H1 (cell line): ENCODE measurements at regions not wholly inside any gene's neighbourhood (a gene's known extent, or its start where the extent isn't known, plus 50 kb on each side); places are given as distances from the start of the nearest gene placed in this dataset.

ENCODE experiments used
- CTCF ChIA-PET: fragments of 300-600 bp; sonication (Branson Sonifier 250); formaldehyde crosslinking; loops from one replicate; lab custom pipeline; 2021; ENCODE audit not compliant: partially characterized antibody; lab: Charles Lee
- POLR2A ChIA-PET: fragments of 300-600 bp; sonication (Branson Sonifier 250); formaldehyde crosslinking; loops from one replicate; lab custom pipeline; 2021; ENCODE audit warnings: inconsistent platforms; ENCODE audit not compliant: partially characterized antibody; lab: Charles Lee
- DNase-seq, 2 experiments: peaks; one replicate each; pipeline versions ENCODE4 v3.0.0 to v3.0.0-alpha.2; 2010 to 2022; ENCODE audit warnings: low spot score in 2 of 2, low read depth in 1 of 2, mixed read lengths in 1 of 2
- FAIRE-seq: peaks from 2 replicates; lab custom pipeline; 2011; peaks lifted over from hg19 to GRCh38; lab: Jason Lieb, UNC
- H2AFZ ChIP-seq: 2 replicates; pipeline ENCODE4 v1.8.1; 2012; ENCODE audit warnings: low read length, inconsistent platforms
- H2AK5ac ChIP-seq: 2 replicates; pipeline ENCODE4 v1.6.1; 2013; ENCODE audit warnings: low read depth, low read length
- H2BK120ac ChIP-seq: replicated peaks from 2 replicates; pipeline ENCODE3; 2013; ENCODE audit warnings: low read depth, low read length, inconsistent platforms
- H2BK12ac ChIP-seq: 2 replicates; pipeline ENCODE4 v1.6.1; 2013; ENCODE audit warnings: low read depth, low read length
- H2BK15ac ChIP-seq: 2 replicates; pipeline ENCODE4 v1.6.1; 2013; ENCODE audit warnings: low read length
- H2BK20ac ChIP-seq: 2 replicates; pipeline ENCODE4 v1.6.1; 2013; ENCODE audit warnings: low read length
- H2BK5ac ChIP-seq: 2 replicates; pipeline ENCODE4 v1.6.1; 2013; ENCODE audit warnings: low read depth, low read length
- H3K14ac ChIP-seq: 2 replicates; pipeline ENCODE4 v1.6.1; 2013; ENCODE audit warnings: inconsistent platforms; ENCODE audit not compliant: insufficient read length
- H3K18ac ChIP-seq: 2 replicates; pipeline ENCODE4 v1.6.1; 2013; ENCODE audit warnings: low read length; ENCODE audit errors: extremely low read depth
- H3K23ac ChIP-seq: 2 replicates; pipeline ENCODE4 v1.6.1; 2013; ENCODE audit warnings: inconsistent platforms; ENCODE audit not compliant: insufficient read length
- H3K23me2 ChIP-seq: 2 replicates; pipeline ENCODE4 v1.6.1; 2013; ENCODE audit warnings: low read depth, low read length
- H3K27ac ChIP-seq: 2 replicates; pipeline ENCODE4 v1.6.1; 2011; ENCODE audit warnings: low read depth, low read length, inconsistent platforms
- H3K27me3 ChIP-seq, 4 experiments: replicated peaks in 1 of 4; 1 replicate in 1 of 4; 2 replicates in 3 of 4; pipeline versions ENCODE4 v1.6.1 to v1.8.1; 2011 to 2013; ENCODE audit warnings: low read length in 3 of 4, mild to moderate bottlenecking in 3 of 4, inconsistent platforms in 2 of 4, mixed read lengths in 2 of 4, moderate library complexity in 1 of 4; ENCODE audit not compliant: control insufficient read depth in 3 of 4, insufficient read depth in 3 of 4; ENCODE audit errors: extremely low read depth in 1 of 4
- H3K36me3 ChIP-seq, 4 experiments: 2 replicates each; pipeline versions ENCODE4 v1.6.1 to v1.8.1; 2011 to 2013; ENCODE audit warnings: mild to moderate bottlenecking in 4 of 4, low read length in 3 of 4, moderate library complexity in 2 of 4, control low read depth in 1 of 4, inconsistent platforms in 1 of 4; ENCODE audit not compliant: insufficient read depth in 4 of 4, control insufficient read depth in 2 of 4
- H3K4ac ChIP-seq: replicated peaks from 2 replicates; pipeline ENCODE3; 2013; ENCODE audit warnings: low read length, low read depth, mixed read lengths, inconsistent platforms; ENCODE audit not compliant: insufficient read length
- H3K4me1 ChIP-seq, 4 experiments: replicated peaks in 1 of 4; 1 replicate in 1 of 4; 2 replicates in 3 of 4; pipeline versions ENCODE4 v1.6.1 to v1.8.1; 2011 to 2013; ENCODE audit warnings: low read length in 3 of 4, inconsistent platforms in 2 of 4, mixed read lengths in 1 of 4; ENCODE audit not compliant: insufficient read depth in 4 of 4, control insufficient read depth in 3 of 4
- H3K4me2 ChIP-seq, 2 experiments: 2 replicates each; pipeline versions ENCODE4 v1.6.1 to v1.8.1; 2011 to 2013; ENCODE audit warnings: low read depth in 2 of 2, low read length in 2 of 2, control low read depth in 1 of 2, inconsistent platforms in 1 of 2, mild to moderate bottlenecking in 1 of 2; ENCODE audit not compliant: insufficient read depth in 1 of 2
- H3K4me3 ChIP-seq, 4 experiments: fragments of 200-600, 300-600 bp in 1 of 4; sonication (generic), shearing (Covaris generic), sonication (Bioruptor Twin) in 1 of 4; 2 replicates each; pipeline versions ENCODE4 v1.5.1 to v1.8.1; 2011 to 2016; ENCODE audit warnings: low read length in 4 of 4, low read depth in 3 of 4, control low read depth in 2 of 4, inconsistent platforms in 2 of 4, mild to moderate bottlenecking in 2 of 4, mixed read lengths in 1 of 4, moderate library complexity in 1 of 4; ENCODE audit not compliant: insufficient read depth in 2 of 4; ENCODE audit errors: extremely low read depth in 1 of 4
- H3K56ac ChIP-seq: replicated peaks from 2 replicates; pipeline ENCODE3; 2013; ENCODE audit warnings: low read depth, mild to moderate bottlenecking, mixed read lengths, low read length, inconsistent platforms; ENCODE audit not compliant: insufficient read length
- H3K79me1 ChIP-seq: 2 replicates; pipeline ENCODE4 v1.6.1; 2013; ENCODE audit warnings: low read depth, low read length, control low read depth
- H3K79me2 ChIP-seq, 2 experiments: 2 replicates each; pipeline versions ENCODE4 v1.6.1 to v1.8.1; 2012 to 2013; ENCODE audit warnings: low read length in 2 of 2, mild to moderate bottlenecking in 2 of 2, inconsistent platforms in 1 of 2; ENCODE audit not compliant: insufficient read depth in 2 of 2, control insufficient read depth in 1 of 2
- H3K9ac ChIP-seq, 4 experiments: replicated peaks in 1 of 4; 1 replicate in 1 of 4; 2 replicates in 3 of 4; pipeline versions ENCODE4 v1.6.1 to v1.8.1; 2011 to 2013; ENCODE audit warnings: low read depth in 3 of 4, low read length in 3 of 4, control low read depth in 2 of 4, mild to moderate bottlenecking in 2 of 4, moderate library complexity in 2 of 4, inconsistent platforms in 1 of 4; ENCODE audit errors: extremely low read depth in 1 of 4
- H3K9me3 ChIP-seq, 2 experiments: 2 replicates each; pipeline versions ENCODE4 v1.6.1 to v1.8.1; 2012 to 2013; ENCODE audit warnings: mild to moderate bottlenecking in 2 of 2, moderate library complexity in 2 of 2, control low read depth in 1 of 2, inconsistent platforms in 1 of 2, low read depth in 1 of 2, low read length in 1 of 2, mixed read lengths in 1 of 2; ENCODE audit not compliant: insufficient read depth in 2 of 2
- H4K20me1 ChIP-seq, 2 experiments: replicated peaks in 1 of 2; 2 replicates each; pipeline versions ENCODE3 to v1.8.1; 2011 to 2013; ENCODE audit warnings: inconsistent platforms in 2 of 2, low read length in 2 of 2, mild to moderate bottlenecking in 1 of 2; ENCODE audit not compliant: insufficient read depth in 2 of 2, control insufficient read depth in 1 of 2
- H4K5ac ChIP-seq: 2 replicates; pipeline ENCODE4 v1.6.1; 2013; ENCODE audit warnings: low read length, low read depth, mixed read lengths, inconsistent platforms; ENCODE audit not compliant: insufficient read length
- H4K8ac ChIP-seq: 2 replicates; pipeline ENCODE4 v1.8.0; 2013; ENCODE audit warnings: mild to moderate bottlenecking, moderate library complexity, low read length, inconsistent platforms; ENCODE audit not compliant: insufficient read depth; ENCODE audit errors: extremely low read depth
- H4K91ac ChIP-seq: replicated peaks from 2 replicates; pipeline ENCODE3; 2013; ENCODE audit warnings: low read length, mixed read lengths, inconsistent platforms; ENCODE audit not compliant: insufficient read length
- BRCA1 ChIP-seq: IDR thresholded peaks from 2 replicates; pipeline ENCODE4 v1.6.1; 2012; ENCODE audit warnings: low read depth, low read length, improper control_type of control experiment
- CTBP2 ChIP-seq: IDR thresholded peaks from 2 replicates; pipeline ENCODE4 v1.7.0; 2011; ENCODE audit warnings: borderline replicate concordance, mild to moderate bottlenecking, moderate library complexity, mixed read lengths, low read length; ENCODE audit not compliant: insufficient read depth, insufficient read length
- EZH2 ChIP-seq: fragments of 200-600 bp; sonication (generic); IDR thresholded peaks from 2 replicates; pipeline ENCODE4 v1.7.1; 2012; ENCODE audit warnings: low read depth, mild to moderate bottlenecking, moderate library complexity, low read length, inconsistent platforms; ENCODE audit not compliant: severe bottlenecking
- MAFK ChIP-seq: IDR thresholded peaks from 2 replicates; pipeline ENCODE4 v1.6.1; 2012; ENCODE audit warnings: low read depth, mild to moderate bottlenecking, improper control_type of control experiment, low read length
- RFX5 ChIP-seq: IDR thresholded peaks from 2 replicates; pipeline ENCODE4 v1.6.1; 2011; ENCODE audit warnings: low read depth, low read length, improper control_type of control experiment, borderline replicate concordance
- SIN3A ChIP-seq, 2 experiments: IDR thresholded peaks in 1 of 2; conservative IDR thresholded peaks in 1 of 2; 2 replicates each; pipeline ENCODE4 v1.6.1; 2011 to 2012; ENCODE audit warnings: low read length in 2 of 2, improper control_type of control experiment in 1 of 2, low read depth in 1 of 2, mild to moderate bottlenecking in 1 of 2
- SIX5 ChIP-seq: IDR thresholded peaks from 2 replicates; pipeline ENCODE4 v1.6.1; 2011; ENCODE audit warnings: mild to moderate bottlenecking, low read depth, low read length
- TCF12 ChIP-seq: IDR thresholded peaks from 2 replicates; pipeline ENCODE4 v1.6.1; 2011; ENCODE audit warnings: low read depth, mild to moderate bottlenecking, low read length
- WGBS, 2 experiments: shearing (Covaris generic) in 1 of 2; methylation state at CpG; one replicate each; pipeline versions ENCODE4 v1.1.6 to v1.1.7; 2013 to 2015; ENCODE audit warnings: low lambda C conversion rate in 2 of 2, mixed read lengths in 2 of 2, inconsistent platforms in 1 of 2, low coverage in 1 of 2, missing lambda C conversion rate in 1 of 2; ENCODE audit not compliant: insufficient replicate concordance in 2 of 2, insufficient coverage in 1 of 2, insufficient read length in 1 of 2; ENCODE audit errors: extremely low coverage in 1 of 2, missing lambda C conversion rate in 1 of 2; 5-methylcytosine and 5-hydroxymethylcytosine counted together
- TF ChIP-seq, protein P1 (sequence below): IDR thresholded peaks from 2 replicates; pipeline ENCODE4 v1.6.1; 2012; ENCODE audit warnings: inconsistent platforms
- TF ChIP-seq, protein P2 (sequence below): IDR thresholded peaks from 2 replicates; pipeline ENCODE4 v1.6.1; 2012; ENCODE audit warnings: low read length, inconsistent platforms

DNA sequence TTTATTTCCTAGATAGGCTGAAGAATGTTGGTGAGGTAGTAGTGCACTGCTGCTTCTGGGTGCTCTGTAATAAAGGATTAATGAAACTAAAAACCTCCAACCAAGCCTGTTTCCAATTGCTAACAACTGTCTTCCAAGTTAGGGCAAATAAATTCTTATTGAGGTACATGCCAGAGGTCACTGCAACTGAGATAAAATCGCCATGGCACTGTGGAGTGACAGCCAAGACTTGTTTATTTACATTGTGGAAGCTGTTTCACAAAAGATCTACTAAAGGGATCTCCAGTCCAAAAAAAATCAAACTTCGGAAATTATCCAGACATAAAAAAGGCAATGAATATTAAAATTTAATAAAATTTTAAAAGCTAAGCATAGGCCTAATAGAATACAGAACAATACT, 65.2 kb downstream of the HYCC1 start:
- H3K9me3 ChIP-seq = no peaks in the 10 kb centered on the region
- WGBS, 2 experiments = 67% methylated on average over 2 of the region's 2 CpGs; no CpG with 5 or more reads in 1 of the 2 experiments
- TF ChIP-seq RFX5 = no peak
- TF ChIP-seq CTBP2 = no peak
- TF ChIP-seq MAFK = no peak
- no peak for TF ChIP-seq TCF12
- TF ChIP-seq EZH2 = no peak
- TF ChIP-seq, protein P1, sequence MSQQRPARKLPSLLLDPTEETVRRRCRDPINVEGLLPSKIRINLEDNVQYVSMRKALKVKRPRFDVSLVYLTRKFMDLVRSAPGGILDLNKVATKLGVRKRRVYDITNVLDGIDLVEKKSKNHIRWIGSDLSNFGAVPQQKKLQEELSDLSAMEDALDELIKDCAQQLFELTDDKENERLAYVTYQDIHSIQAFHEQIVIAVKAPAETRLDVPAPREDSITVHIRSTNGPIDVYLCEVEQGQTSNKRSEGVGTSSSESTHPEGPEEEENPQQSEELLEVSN = no peak
- TF ChIP-seq SIX5 = no peak
- TF ChIP-seq, protein P2, sequence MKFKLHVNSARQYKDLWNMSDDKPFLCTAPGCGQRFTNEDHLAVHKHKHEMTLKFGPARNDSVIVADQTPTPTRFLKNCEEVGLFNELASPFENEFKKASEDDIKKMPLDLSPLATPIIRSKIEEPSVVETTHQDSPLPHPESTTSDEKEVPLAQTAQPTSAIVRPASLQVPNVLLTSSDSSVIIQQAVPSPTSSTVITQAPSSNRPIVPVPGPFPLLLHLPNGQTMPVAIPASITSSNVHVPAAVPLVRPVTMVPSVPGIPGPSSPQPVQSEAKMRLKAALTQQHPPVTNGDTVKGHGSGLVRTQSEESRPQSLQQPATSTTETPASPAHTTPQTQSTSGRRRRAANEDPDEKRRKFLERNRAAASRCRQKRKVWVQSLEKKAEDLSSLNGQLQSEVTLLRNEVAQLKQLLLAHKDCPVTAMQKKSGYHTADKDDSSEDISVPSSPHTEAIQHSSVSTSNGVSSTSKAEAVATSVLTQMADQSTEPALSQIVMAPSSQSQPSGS = no peak
- TF ChIP-seq SIN3A (conservative IDR thresholded peaks at IDR 0.05 in 1 of 2, IDR thresholded peaks at IDR 0.05 in 1 of 2; ENCODE audit: low read depth in 1 of 2, low read length in 2 of 2) = no peak
- no peak for TF ChIP-seq BRCA1

More for the DNA sequence above, 65.2 kb downstream of the HYCC1 start:
- no peak overlapping the region for H3K14ac ChIP-seq
- peaks cover 0 to 6% (median 0%) of the 10 kb centered on the region in 4 experiments; a peak in 1 of 8 replicates for H3K36me3 ChIP-seq
- DNase-seq = no peak
- no peak overlapping the region for H2AK5ac ChIP-seq
- H3K79me1 ChIP-seq = no peaks in the 10 kb centered on the region; the same call in 1 of the 2 replicates
- FAIRE-seq = no peak
- CTCF ChIA-PET = interaction anchor here (0.6 to 1.3 kb wide), 2 partner anchors 45 to 137 kb away, joined by 3 read pairs; no protein-coding TSS in a partner anchor
- no peak overlapping the region for H2BK12ac ChIP-seq
- H2BK20ac ChIP-seq = no peak overlapping the region
- no peak overlapping the region for H3K4me3 ChIP-seq
- no peak overlapping the region for H3K4me2 ChIP-seq
- H2BK15ac ChIP-seq = no peak overlapping the region
- no peak overlapping the region for H3K27ac ChIP-seq
- H3K4me1 ChIP-seq = peaks cover 0 to 9% (median 2%) of the 10 kb centered on the region in 4 experiments; a peak in 4 of 7 replicates
- no peak overlapping the region for H4K8ac ChIP-seq
- H3K9ac ChIP-seq = no peak overlapping the region
- H3K23me2 ChIP-seq = no peaks in the 10 kb centered on the region
- no peak overlapping the region for H3K4ac ChIP-seq
- no peak overlapping the region for H3K18ac ChIP-seq
- H2AFZ ChIP-seq = no peak overlapping the region
- no peak overlapping the region for H2BK5ac ChIP-seq
- no peaks in the 10 kb centered on the region for H4K20me1 ChIP-seq
- no peak overlapping the region for H3K56ac ChIP-seq
- no peak overlapping the region for H4K5ac ChIP-seq
- POLR2A ChIA-PET = interaction anchor here (0.6 to 1.0 kb wide), 2 partner anchors 13 to 58 kb away, joined by 3 read pairs; no protein-coding TSS in a partner anchor
- H3K23ac ChIP-seq = no peak overlapping the region
- no peak overlapping the region for H2BK120ac ChIP-seq
- no peak overlapping the region for H4K91ac ChIP-seq
- H3K27me3 ChIP-seq = no peaks in the 10 kb centered on the region
- no peaks in the 10 kb centered on the region for H3K79me2 ChIP-seq
